NT2/D1 (cell line): ENCODE measurements at regions not wholly inside any gene's neighbourhood (a gene's known extent, or its start where the extent isn't known, plus 50 kb on each side); places are given as distances from the start of the nearest gene placed in this dataset.

Experiments used
- SUZ12 ChIP-seq: IDR thresholded peaks from 2 replicates; pipeline ENCODE4 v1.6.1; 2011; ENCODE audit not compliant: insufficient read length, insufficient read depth; ENCODE audit errors: extremely low read depth
- YY1 ChIP-seq: IDR thresholded peaks from 2 replicates; pipeline ENCODE4 v1.6.1; 2011; ENCODE audit not compliant: insufficient read length, insufficient read depth

- TF ChIP-seq YY1: no peak
- TF ChIP-seq SUZ12: no peak
Measured at GRCh38 chr6:6750594-6751265, 162.2 kb downstream of the LY86 start.
